PC-3 (cell line): ENCODE measurements at regions not wholly inside any gene's neighbourhood (a gene's known extent, or its start where the extent isn't known, plus 50 kb on each side); places are given as distances from the start of the nearest gene placed in this dataset.

Experiments
- CTCF ChIP-seq: fragments of 300-600 bp; sonication (generic); conservative IDR thresholded peaks from 2 replicates; pipeline ENCODE4 v1.5.1; 2017; ENCODE audit warnings: antibody characterized with exemption, low read depth, mild to moderate bottlenecking, low read length
- EZH2 ChIP-seq: fragments of 300-600 bp; sonication (generic); IDR thresholded peaks from one replicate; pipeline ENCODE4 v1.6.1; 2017; ENCODE audit warnings: antibody characterized with exemption, mild to moderate bottlenecking, low read length; ENCODE audit not compliant: unreplicated experiment

DNA sequence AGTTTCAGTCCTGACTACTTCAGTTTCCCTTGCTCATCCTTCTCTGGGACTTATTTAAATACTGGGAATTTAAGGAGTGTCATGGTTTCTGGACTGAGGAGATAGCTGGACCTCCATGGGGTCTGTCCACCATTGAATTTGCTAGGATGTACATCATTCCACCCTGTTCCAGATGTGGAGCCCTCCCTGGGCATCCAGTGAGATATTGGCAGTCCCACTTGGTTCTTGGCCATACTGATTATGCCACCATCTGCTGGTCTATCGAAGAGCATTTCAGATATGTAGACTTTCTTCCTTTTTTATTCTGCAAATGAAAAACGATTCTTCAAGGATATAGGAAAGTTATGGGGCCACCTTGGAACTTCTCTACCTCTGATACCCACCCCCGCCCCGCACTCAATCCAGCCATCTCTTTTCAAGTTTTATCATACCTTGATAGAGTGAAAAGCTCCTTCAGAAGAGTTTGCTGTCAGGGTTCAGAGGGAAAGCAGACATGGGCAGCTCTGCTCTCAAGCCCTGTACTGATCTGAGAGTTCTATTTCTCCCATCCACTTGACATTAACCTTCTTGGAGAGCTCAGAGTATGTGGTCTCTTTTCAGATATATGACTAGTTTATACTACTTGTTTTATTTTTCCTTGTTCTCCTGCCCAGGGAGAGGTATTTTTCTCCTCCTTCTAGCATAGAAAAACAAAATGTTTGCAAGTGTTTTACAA is 490.7 kb upstream of the SGCD start:
- TF ChIP-seq EZH2 (no peak), CTCF (no peak)
